ENCODE measurements at regions not wholly inside any gene's neighbourhood (a gene's known extent, or its start where the extent isn't known, plus 50 kb on each side); places are given as distances from the start of the nearest gene placed in this dataset.

DNA sequence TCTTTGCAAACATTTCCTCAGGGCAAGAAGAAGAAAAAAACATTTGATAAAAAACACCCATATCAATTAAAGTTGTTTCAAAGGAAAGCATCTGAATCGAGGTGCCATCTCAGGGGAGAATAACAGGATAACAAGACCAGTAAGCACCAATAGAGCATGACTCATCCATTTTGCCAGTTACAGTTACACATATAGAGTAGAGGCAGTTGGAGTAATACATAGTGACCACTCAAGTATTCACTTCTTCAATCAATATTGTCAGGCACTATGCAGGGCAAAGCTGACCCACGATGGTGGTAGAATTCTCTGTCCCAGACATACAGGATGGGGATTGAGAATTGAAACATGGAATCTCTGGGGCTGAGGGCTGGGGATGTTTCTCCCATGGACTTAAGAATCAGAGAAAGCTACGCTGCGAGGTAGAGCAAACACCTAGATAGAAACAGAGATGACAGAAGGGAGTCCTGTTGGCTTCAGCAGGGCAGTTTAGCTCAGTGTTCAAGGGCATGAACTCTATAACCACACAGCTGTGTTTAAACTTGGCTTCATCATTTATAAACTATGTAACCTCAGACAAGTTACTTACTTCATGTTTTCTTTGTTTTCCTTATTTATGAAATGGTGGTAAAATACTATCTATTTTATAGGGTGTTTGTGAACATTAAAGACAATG, 186.4 kb upstream of the NANOGP8 start:
- TF ChIP-seq, protein P1, sequence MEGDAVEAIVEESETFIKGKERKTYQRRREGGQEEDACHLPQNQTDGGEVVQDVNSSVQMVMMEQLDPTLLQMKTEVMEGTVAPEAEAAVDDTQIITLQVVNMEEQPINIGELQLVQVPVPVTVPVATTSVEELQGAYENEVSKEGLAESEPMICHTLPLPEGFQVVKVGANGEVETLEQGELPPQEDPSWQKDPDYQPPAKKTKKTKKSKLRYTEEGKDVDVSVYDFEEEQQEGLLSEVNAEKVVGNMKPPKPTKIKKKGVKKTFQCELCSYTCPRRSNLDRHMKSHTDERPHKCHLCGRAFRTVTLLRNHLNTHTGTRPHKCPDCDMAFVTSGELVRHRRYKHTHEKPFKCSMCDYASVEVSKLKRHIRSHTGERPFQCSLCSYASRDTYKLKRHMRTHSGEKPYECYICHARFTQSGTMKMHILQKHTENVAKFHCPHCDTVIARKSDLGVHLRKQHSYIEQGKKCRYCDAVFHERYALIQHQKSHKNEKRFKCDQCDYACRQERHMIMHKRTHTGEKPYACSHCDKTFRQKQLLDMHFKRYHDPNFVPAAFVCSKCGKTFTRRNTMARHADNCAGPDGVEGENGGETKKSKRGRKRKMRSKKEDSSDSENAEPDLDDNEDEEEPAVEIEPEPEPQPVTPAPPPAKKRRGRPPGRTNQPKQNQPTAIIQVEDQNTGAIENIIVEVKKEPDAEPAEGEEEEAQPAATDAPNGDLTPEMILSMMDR (IDR thresholded peaks at IDR 0.05), result no peak
- TF ChIP-seq RAD21 (conservative IDR thresholded peaks at IDR 0.05 in 1 of 2, IDR thresholded peaks at IDR 0.05 in 1 of 2), result no peak
- TF ChIP-seq, protein P2, sequence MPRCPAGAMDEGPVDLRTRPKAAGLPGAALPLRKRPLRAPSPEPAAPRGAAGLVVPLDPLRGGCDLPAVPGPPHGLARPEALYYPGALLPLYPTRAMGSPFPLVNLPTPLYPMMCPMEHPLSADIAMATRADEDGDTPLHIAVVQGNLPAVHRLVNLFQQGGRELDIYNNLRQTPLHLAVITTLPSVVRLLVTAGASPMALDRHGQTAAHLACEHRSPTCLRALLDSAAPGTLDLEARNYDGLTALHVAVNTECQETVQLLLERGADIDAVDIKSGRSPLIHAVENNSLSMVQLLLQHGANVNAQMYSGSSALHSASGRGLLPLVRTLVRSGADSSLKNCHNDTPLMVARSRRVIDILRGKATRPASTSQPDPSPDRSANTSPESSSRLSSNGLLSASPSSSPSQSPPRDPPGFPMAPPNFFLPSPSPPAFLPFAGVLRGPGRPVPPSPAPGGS (IDR thresholded peaks at IDR 0.05), result no peak
- no peak for TF ChIP-seq ESRRA (IDR thresholded peaks at IDR 0.05; ENCODE audit: borderline replicate concordance, low read length)
- no peak for TF ChIP-seq POLR2A (IDR thresholded peaks at IDR 0.05; ENCODE audit: low read length)
- TF ChIP-seq, protein P3, sequence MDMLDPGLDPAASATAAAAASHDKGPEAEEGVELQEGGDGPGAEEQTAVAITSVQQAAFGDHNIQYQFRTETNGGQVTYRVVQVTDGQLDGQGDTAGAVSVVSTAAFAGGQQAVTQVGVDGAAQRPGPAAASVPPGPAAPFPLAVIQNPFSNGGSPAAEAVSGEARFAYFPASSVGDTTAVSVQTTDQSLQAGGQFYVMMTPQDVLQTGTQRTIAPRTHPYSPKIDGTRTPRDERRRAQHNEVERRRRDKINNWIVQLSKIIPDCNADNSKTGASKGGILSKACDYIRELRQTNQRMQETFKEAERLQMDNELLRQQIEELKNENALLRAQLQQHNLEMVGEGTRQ (IDR thresholded peaks at IDR 0.05), result no peak
- TF ChIP-seq, protein P4, sequence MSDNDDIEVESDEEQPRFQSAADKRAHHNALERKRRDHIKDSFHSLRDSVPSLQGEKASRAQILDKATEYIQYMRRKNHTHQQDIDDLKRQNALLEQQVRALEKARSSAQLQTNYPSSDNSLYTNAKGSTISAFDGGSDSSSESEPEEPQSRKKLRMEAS (IDR thresholded peaks at IDR 0.05), result no peak
- no peak for TF ChIP-seq HMGXB4 (CRISPR knock-in tag; IDR thresholded peaks at IDR 0.05; ENCODE audit: borderline replicate concordance)
- TF ChIP-seq HDAC2 (IDR thresholded peaks at IDR 0.05), result no peak
- no peak for TF ChIP-seq KDM5A (IDR thresholded peaks at IDR 0.05)
- TF ChIP-seq MAFK (IDR thresholded peaks at IDR 0.05; ENCODE audit: partially characterized antibody), result peak; percentile 40
- TF ChIP-seq EP300 (IDR thresholded peaks at IDR 0.05), result no peak
- no peak for TF ChIP-seq PHF8 (IDR thresholded peaks at IDR 0.05; ENCODE audit: borderline replicate concordance, low read depth)
- TF ChIP-seq NR3C1 (IDR thresholded peaks at IDR 0.05), result no peak
